SK-N-SH (cell line): ENCODE measurements at regions not wholly inside any gene's neighbourhood (a gene's known extent, or its start where the extent isn't known, plus 50 kb on each side); places are given as distances from the start of the nearest gene placed in this dataset.

Source experiments
- CTCF ChIA-PET: fragments of 300-600, 350-600 bp; formaldehyde crosslinking; extraction: SDS; loops from one replicate; lab custom pipeline; 2021; lab: Yijun Ruan, JAX
- POLR2A ChIA-PET: fragments of 350-600 bp; sonication (Branson Sonifier 250); formaldehyde crosslinking; extraction: SDS; loops from one replicate; lab custom pipeline; 2020; ENCODE audit warnings: antibody characterized with exemption, inconsistent platforms; lab: Yijun Ruan, JAX
- DNase-seq: peaks from one replicate; pipeline ENCODE4 v3.0.0; 2012
- H2AFZ ChIP-seq: fragments of 200-600 bp; sonication (generic); 2 replicates; pipeline ENCODE4 v1.8.1; 2016; ENCODE audit warnings: antibody characterized with exemption, mild to moderate bottlenecking, low read depth
- H3F3A ChIP-seq: fragments of 200-600 bp; sonication (generic); replicated peaks from 2 replicates; pipeline ENCODE3; 2016; ENCODE audit warnings: antibody characterized with exemption, mild to moderate bottlenecking; ENCODE audit not compliant: insufficient read depth
- H3K27ac ChIP-seq, 2 experiments: fragments of 200-500 bp in 1 of 2; fragments of 200-600 bp in 1 of 2; sonication (Bioruptor generic) in 1 of 2; sonication (generic), shearing (Covaris generic) in 1 of 2; 2 replicates each; pipeline versions ENCODE4 v1.5.1 to v1.6.1; 2014 to 2016; ENCODE audit warnings: low read depth in 2 of 2, inconsistent platforms in 1 of 2, low read length in 1 of 2, mild to moderate bottlenecking in 1 of 2, mixed read lengths in 1 of 2
- H3K27me3 ChIP-seq: fragments of 200-600 bp; sonication (generic), shearing (Covaris generic); 2 replicates; pipeline ENCODE4 v1.6.1; 2016; ENCODE audit warnings: mixed run types; ENCODE audit not compliant: insufficient read depth
- H3K36me3 ChIP-seq, 2 experiments: fragments of 200-500 bp in 1 of 2; fragments of 200-600 bp in 1 of 2; sonication (Bioruptor generic) in 1 of 2; sonication (generic) in 1 of 2; replicated peaks in 1 of 2; 2 replicates each; pipeline versions ENCODE3 to v1.5.1; 2014 to 2016; ENCODE audit warnings: low read length in 1 of 2, mild to moderate bottlenecking in 1 of 2; ENCODE audit not compliant: insufficient read depth in 2 of 2, control insufficient read depth in 1 of 2
- H3K4me1 ChIP-seq, 2 experiments: fragments of 200-500 bp in 1 of 2; fragments of 200-600 bp in 1 of 2; sonication (Bioruptor generic) in 1 of 2; sonication (generic), shearing (Covaris generic) in 1 of 2; 2 replicates each; pipeline versions ENCODE4 v1.5.1 to v1.6.1; 2014 to 2016; ENCODE audit warnings: low read depth in 1 of 2, low read length in 1 of 2, mixed run types in 1 of 2; ENCODE audit not compliant: insufficient read depth in 2 of 2, control insufficient read depth in 1 of 2
- H3K4me2 ChIP-seq: fragments of 200-600 bp; sonication (generic), shearing (Covaris generic); 2 replicates; pipeline ENCODE4 v1.6.1; 2017; ENCODE audit warnings: mixed run types
- H3K4me3 ChIP-seq, 2 experiments: fragments of 200-500 bp in 1 of 2; fragments of 200-600 bp in 1 of 2; sonication (Bioruptor generic) in 1 of 2; sonication (generic), shearing (Covaris generic) in 1 of 2; 2 replicates each; pipeline versions ENCODE4 v1.5.1 to v1.8.1; 2014 to 2016; ENCODE audit warnings: low read depth in 2 of 2, inconsistent platforms in 1 of 2, low read length in 1 of 2, mild to moderate bottlenecking in 1 of 2, mixed read lengths in 1 of 2, moderate library complexity in 1 of 2
- H3K79me2 ChIP-seq: fragments of 200-600 bp; sonication (generic); 2 replicates; pipeline ENCODE4 v1.8.1; 2017; ENCODE audit warnings: mild to moderate bottlenecking; ENCODE audit not compliant: insufficient read depth
- H3K9ac ChIP-seq: fragments of 200-600 bp; sonication (generic); 2 replicates; pipeline ENCODE4 v1.6.1; 2017; ENCODE audit warnings: mixed run types
- H3K9me2 ChIP-seq: fragments of 200-600 bp; sonication (generic); 2 replicates; pipeline ENCODE4 v1.6.1; 2017; ENCODE audit warnings: mixed run types
- H3K9me3 ChIP-seq: fragments of 200-600 bp; sonication (generic); 2 replicates; pipeline ENCODE4 v1.6.1; 2017; ENCODE audit warnings: mixed run types, mild to moderate bottlenecking, moderate library complexity
- H4K20me1 ChIP-seq: fragments of 200-600 bp; sonication (generic); 2 replicates; pipeline ENCODE4 v1.6.1; 2017; ENCODE audit warnings: mild to moderate bottlenecking, mixed run types; ENCODE audit not compliant: insufficient read depth
- CTCF ChIP-seq: fragments of 200-600 bp; sonication (generic); IDR thresholded peaks from 2 replicates; pipeline ENCODE4 v1.6.1; 2017; ENCODE audit warnings: antibody characterized with exemption, mild to moderate bottlenecking, moderate library complexity
- NRF1 ChIP-seq: IDR thresholded peaks from 2 replicates; pipeline ENCODE4 v1.6.1; 2012; ENCODE audit warnings: low read depth, mild to moderate bottlenecking, low read length
- TAF1 ChIP-seq: IDR thresholded peaks from 2 replicates; pipeline ENCODE4 v1.6.1; 2012; ENCODE audit warnings: low read depth, mild to moderate bottlenecking, low read length, moderate library complexity, borderline replicate concordance
- USF2 ChIP-seq: fragments of 150-350 bp; IDR thresholded peaks from 2 replicates; pipeline ENCODE4 v1.6.1; 2017; ENCODE audit warnings: antibody characterized with exemption, low read length, low read depth, borderline replicate concordance
- WGBS: methylation state at CpG from one replicate; pipeline ENCODE4 v1.1.6; 2017; ENCODE audit warnings: low lambda C conversion rate; 5-methylcytosine and 5-hydroxymethylcytosine counted together
- TF ChIP-seq, protein P1 (sequence below): IDR thresholded peaks from 2 replicates; pipeline ENCODE4 v1.6.1; 2012; ENCODE audit warnings: mild to moderate bottlenecking, low read depth, low read length, moderate library complexity

- Histone ChIP-seq H3K27me3 (no peaks in the 10 kb centered on the region), H2AFZ (no peak overlapping the region), H3K36me3 (no peaks in the 10 kb centered on the region)
- CTCF ChIA-PET, result interaction anchor here (2.2 kb wide), 1 partner anchor 9 kb away, joined by 11 read pairs; no protein-coding TSS in a partner anchor
- WGBS, result 27% methylated on average over 2 of the region's 2 CpGs
- POLR2A ChIA-PET, result no interaction called here
- TF ChIP-seq USF2 (no peak), CTCF (no peak)
- TF ChIP-seq, all 33 proteins: peak for 0
- Histone ChIP-seq H3F3A (no peaks in the 10 kb centered on the region), H3K9me2 (no peaks in the 10 kb centered on the region), H3K79me2 (no peaks in the 10 kb centered on the region), H3K27ac (no peak overlapping the region), H3K4me2 (no peak overlapping the region), H3K9me3 (no peaks in the 10 kb centered on the region), H3K9ac (no peak overlapping the region), H3K4me3 (no peak overlapping the region), H3K4me1 (no peaks in the 10 kb centered on the region), H4K20me1 (no peaks in the 10 kb centered on the region)
- no peak for DNase-seq
Observed at GRCh38 chr3:18766974-18767373, 341.8 kb upstream of the SATB1 start.

DNA sequence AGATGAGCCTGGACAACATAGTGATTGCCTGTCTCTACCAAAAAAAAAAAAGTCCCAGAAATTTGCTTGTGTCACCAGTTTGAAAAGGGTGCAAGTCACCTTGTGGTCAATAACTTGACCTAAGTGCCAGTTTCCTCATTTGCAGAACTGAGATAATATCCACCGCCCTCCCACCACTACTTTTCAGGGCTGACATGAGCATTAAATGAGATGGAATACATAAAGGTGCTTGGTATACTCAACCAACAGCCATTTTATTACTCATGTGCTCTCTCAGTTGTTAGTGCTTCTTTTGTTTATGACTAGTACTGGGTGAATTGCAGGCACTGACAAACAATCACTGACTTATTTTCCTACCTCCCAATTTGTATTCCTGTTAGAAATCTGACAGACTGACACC is 340.5 kb upstream of the SATB1 start:
- Histone ChIP-seq H3K27me3 (no peaks in the 10 kb centered on the region), H4K20me1 (no peaks in the 10 kb centered on the region), H3K9me2 (no peaks in the 10 kb centered on the region), H3K36me3 (no peaks in the 10 kb centered on the region), H3K4me3 (no peak overlapping the region), H3K27ac (no peak overlapping the region), H3K79me2 (no peaks in the 10 kb centered on the region), H2AFZ (no peak overlapping the region), H3K4me1 (no peaks in the 10 kb centered on the region), H3F3A (no peaks in the 10 kb centered on the region), H3K4me2 (no peak overlapping the region), H3K9ac (no peak overlapping the region), H3K9me3 (no peaks in the 10 kb centered on the region)
- WGBS, result 45% methylated on average over 1 of the region's 1 CpG
- ChIA-PET POLR2A (no interaction called here), CTCF (interaction anchor here (2.2 kb wide), 1 partner anchor 7 kb away, joined by 11 read pairs; no protein-coding TSS in a partner anchor)
- TF ChIP-seq NRF1 (no peak), TAF1 (no peak)
- TF ChIP-seq, protein P1, sequence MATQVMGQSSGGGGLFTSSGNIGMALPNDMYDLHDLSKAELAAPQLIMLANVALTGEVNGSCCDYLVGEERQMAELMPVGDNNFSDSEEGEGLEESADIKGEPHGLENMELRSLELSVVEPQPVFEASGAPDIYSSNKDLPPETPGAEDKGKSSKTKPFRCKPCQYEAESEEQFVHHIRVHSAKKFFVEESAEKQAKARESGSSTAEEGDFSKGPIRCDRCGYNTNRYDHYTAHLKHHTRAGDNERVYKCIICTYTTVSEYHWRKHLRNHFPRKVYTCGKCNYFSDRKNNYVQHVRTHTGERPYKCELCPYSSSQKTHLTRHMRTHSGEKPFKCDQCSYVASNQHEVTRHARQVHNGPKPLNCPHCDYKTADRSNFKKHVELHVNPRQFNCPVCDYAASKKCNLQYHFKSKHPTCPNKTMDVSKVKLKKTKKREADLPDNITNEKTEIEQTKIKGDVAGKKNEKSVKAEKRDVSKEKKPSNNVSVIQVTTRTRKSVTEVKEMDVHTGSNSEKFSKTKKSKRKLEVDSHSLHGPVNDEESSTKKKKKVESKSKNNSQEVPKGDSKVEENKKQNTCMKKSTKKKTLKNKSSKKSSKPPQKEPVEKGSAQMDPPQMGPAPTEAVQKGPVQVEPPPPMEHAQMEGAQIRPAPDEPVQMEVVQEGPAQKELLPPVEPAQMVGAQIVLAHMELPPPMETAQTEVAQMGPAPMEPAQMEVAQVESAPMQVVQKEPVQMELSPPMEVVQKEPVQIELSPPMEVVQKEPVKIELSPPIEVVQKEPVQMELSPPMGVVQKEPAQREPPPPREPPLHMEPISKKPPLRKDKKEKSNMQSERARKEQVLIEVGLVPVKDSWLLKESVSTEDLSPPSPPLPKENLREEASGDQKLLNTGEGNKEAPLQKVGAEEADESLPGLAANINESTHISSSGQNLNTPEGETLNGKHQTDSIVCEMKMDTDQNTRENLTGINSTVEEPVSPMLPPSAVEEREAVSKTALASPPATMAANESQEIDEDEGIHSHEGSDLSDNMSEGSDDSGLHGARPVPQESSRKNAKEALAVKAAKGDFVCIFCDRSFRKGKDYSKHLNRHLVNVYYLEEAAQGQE, result no peak
- DNase-seq, result no peak
